COLO668 (cell line): ENCODE measurements at regions not wholly inside any gene's neighbourhood (a gene's known extent, or its start where the extent isn't known, plus 50 kb on each side); places are given as distances from the start of the nearest gene placed in this dataset.
"Not testable (repeated sequence)": the region's sequence is repeated elsewhere in the genome, so short reads cannot be mapped to it uniquely, and the experiment has no call there.

ENCODE experiments used
- DNase-seq: peaks from one replicate; lab custom pipeline; 2025; ENCODE audit not compliant: unreplicated experiment; lab: John Stamatoyannopoulos, UW

DNA sequence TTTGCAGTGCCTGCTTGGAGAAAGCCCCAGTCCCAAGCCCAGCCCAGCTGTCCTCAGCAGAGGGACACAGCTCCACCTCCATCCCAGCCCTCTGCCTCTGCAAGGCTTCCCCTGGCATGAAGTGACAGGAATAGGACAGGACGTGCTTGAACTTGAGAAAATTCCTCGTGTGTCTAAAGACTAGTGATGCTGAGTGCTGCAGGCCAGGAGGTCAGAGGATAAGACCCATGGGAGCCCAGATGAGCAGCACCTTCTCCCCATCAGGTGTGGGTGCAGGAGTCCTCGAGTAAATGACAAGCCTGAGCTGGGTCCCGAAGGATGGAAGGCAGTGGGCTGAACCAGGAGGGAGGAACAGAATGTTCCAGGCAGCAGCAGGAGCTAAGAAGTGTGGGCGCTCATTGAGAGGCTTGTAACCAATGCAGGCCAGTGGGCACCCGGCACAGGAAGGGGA lies 67.8 kb upstream of the UXS1 start:
- no peak for DNase-seq

- DNase-seq: not testable (repeated sequence)
Measured at GRCh38 chr2:106258859-106259258, 64.8 kb upstream of the UXS1 start.

DNA sequence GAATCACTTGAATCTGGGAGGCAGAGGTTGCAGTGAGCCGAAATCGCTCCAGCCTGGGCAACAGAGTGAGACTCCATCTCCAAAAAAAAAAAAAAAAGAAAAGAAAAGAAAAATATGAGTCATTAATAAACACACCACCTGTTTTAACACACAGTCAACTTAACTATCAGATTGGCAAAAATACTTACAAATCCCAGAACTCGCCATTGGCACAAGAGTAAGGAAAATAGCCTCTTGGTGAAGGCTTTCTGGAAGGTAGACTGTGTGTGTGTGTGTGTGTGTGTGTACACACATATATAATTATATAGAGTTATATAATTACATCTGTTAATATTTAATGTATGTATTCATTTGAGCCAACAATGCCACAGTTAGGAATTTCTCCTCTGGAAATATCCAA lies 63.7 kb upstream of the UXS1 start:
- no peak for DNase-seq

- DNase-seq: no peak
Measured at GRCh38 chr2:106257135-106257534, 63.0 kb upstream of the UXS1 start.

DNA sequence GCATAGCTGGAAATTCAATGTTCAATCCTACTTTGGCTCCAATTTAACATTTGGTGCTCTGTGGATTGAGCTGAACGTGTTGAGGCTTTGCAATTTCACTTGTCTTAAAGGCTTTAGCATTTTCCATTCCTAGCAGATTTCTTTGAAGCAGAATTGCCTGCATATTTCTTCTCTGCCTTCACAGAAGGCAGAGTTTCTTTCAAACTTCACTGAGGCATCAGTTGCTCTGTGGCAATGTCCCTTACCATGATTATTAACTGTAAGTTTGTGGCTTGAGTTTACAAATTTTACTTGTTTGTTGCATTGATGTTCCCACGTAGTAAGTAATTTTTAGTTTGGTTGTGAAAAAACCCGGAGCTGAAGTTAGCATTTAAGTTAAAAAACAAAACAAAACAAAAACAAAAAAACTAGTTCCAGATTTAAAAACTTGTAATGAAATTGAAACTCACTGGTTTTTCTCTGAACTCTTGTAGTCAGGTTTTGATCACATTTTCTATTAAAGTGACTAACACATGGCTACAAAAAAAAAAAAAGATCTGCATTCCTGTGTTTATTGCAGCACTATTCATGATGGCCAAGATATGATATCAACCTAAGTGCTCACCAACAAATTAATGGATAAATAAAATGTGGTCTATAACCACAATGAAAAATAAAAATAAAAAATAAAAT lies 55.2 kb upstream of the UXS1 start:
- DNase-seq: not testable (repeated sequence)

DNA sequence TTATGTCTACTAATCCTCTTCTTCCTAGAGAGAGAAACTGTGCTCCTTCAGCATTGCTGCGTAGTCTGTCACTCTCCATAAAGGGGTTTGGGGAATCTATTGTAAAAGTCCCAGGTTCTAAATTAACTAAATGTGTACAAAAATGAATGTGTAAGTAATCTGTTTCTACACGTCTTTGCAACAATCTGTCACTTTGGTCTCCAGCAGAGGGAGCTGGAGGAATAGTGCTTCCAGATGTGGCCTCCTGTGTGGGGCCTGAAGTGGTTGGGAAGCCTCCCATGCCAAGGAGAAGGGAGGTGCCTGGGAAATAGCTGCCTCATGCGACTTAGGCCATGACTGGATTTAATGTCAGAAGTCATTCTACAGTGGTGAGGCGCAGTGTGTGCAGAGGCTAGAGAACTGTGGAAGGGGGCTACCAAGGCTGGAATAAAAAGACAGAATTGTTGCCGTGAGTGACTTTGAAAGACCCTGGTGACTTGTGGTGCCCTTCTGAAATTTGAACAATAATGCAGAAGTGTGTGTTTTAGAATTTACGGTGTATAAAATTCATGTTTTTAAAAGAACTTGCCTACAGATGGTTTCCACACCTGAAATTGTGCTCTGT lies 54.5 kb upstream of the UXS1 start:
- not testable (repeated sequence) for DNase-seq
